H9 (cell line): ENCODE measurements at regions not wholly inside any gene's neighbourhood (a gene's known extent, or its start where the extent isn't known, plus 50 kb on each side); places are given as distances from the start of the nearest gene placed in this dataset.

Source experiments
- DNase-seq: peaks from one replicate; pipeline ENCODE4 v3.0.0-alpha.2; 2017
- H2AFZ ChIP-seq: one replicate; pipeline ENCODE4 v1.6.1; 2013; ENCODE audit warnings: mild to moderate bottlenecking, low read length, control low read depth, moderate library complexity
- H2AK5ac ChIP-seq: 2 replicates; pipeline ENCODE4 v1.6.1; 2013; ENCODE audit warnings: low read length, control low read depth, mixed read lengths; ENCODE audit not compliant: insufficient read length
- H2BK120ac ChIP-seq: one replicate; pipeline ENCODE4 v1.6.1; 2013; ENCODE audit warnings: low read depth, mild to moderate bottlenecking, low read length, control low read depth, inconsistent platforms; ENCODE audit not compliant: poor library complexity, severe bottlenecking
- H2BK12ac ChIP-seq: 2 replicates; pipeline ENCODE4 v1.6.1; 2013; ENCODE audit warnings: low read length, control low read depth, mixed read lengths, low read depth; ENCODE audit not compliant: insufficient read length
- H2BK15ac ChIP-seq: 2 replicates; pipeline ENCODE4 v1.6.1; 2013; ENCODE audit warnings: low read depth, low read length, control low read depth
- H2BK20ac ChIP-seq: one replicate; pipeline ENCODE4 v1.6.1; 2013; ENCODE audit warnings: low read depth, mild to moderate bottlenecking, low read length, control low read depth, inconsistent platforms; ENCODE audit not compliant: poor library complexity, severe bottlenecking
- H2BK5ac ChIP-seq: 2 replicates; pipeline ENCODE4 v1.6.1; 2013; ENCODE audit warnings: low read length, control low read depth, mixed read lengths; ENCODE audit not compliant: insufficient read length
- H3K14ac ChIP-seq: 2 replicates; pipeline ENCODE4 v1.6.1; 2013; ENCODE audit warnings: low read length, control low read depth; ENCODE audit not compliant: insufficient read depth
- H3K18ac ChIP-seq: 2 replicates; pipeline ENCODE4 v1.6.1; 2013; ENCODE audit warnings: low read depth, mild to moderate bottlenecking, mixed read lengths, low read length, control low read depth; ENCODE audit not compliant: insufficient read length
- H3K23ac ChIP-seq: 2 replicates; pipeline ENCODE4 v1.6.1; 2013; ENCODE audit warnings: low read length, control low read depth, mixed read lengths, low read depth; ENCODE audit not compliant: insufficient read length
- H3K23me2 ChIP-seq: 2 replicates; pipeline ENCODE4 v1.6.1; 2013; ENCODE audit warnings: low read depth, mild to moderate bottlenecking, mixed read lengths, low read length, control low read depth; ENCODE audit not compliant: insufficient read length, poor library complexity, severe bottlenecking
- H3K27ac ChIP-seq: 2 replicates; pipeline ENCODE4 v1.5.1; 2013; ENCODE audit warnings: low read length, control low read depth, mixed read lengths, low read depth; ENCODE audit not compliant: insufficient read length
- H3K27me3 ChIP-seq: 2 replicates; pipeline ENCODE4 v1.6.1; 2013; ENCODE audit warnings: low read length, control low read depth, inconsistent platforms; ENCODE audit not compliant: insufficient read depth
- H3K4ac ChIP-seq: 2 replicates; pipeline ENCODE4 v1.6.1; 2013; ENCODE audit warnings: low read depth, mild to moderate bottlenecking, control low read depth, inconsistent platforms, low read length, moderate library complexity
- H3K4me1 ChIP-seq: 2 replicates; pipeline ENCODE4 v1.6.1; 2013; ENCODE audit warnings: low read length, control low read depth, inconsistent platforms; ENCODE audit not compliant: insufficient read depth
- H3K4me2 ChIP-seq: 2 replicates; pipeline ENCODE4 v1.6.1; 2013; ENCODE audit warnings: low read length, control low read depth, mixed read lengths; ENCODE audit not compliant: insufficient read length, insufficient read depth
- H3K56ac ChIP-seq: 2 replicates; pipeline ENCODE4 v1.6.1; 2013; ENCODE audit warnings: low read depth, mild to moderate bottlenecking, mixed read lengths, low read length, control low read depth; ENCODE audit not compliant: insufficient read length
- H3K79me1 ChIP-seq: 2 replicates; pipeline ENCODE4 v1.6.1; 2013; ENCODE audit warnings: low read depth, mild to moderate bottlenecking, moderate library complexity, low read length, control low read depth, inconsistent platforms; ENCODE audit not compliant: insufficient read depth, poor library complexity, severe bottlenecking
- H3K79me2 ChIP-seq: 2 replicates; pipeline ENCODE4 v1.6.1; 2013; ENCODE audit warnings: low read length, control low read depth, inconsistent platforms; ENCODE audit not compliant: insufficient read depth
- H3K9ac ChIP-seq: 2 replicates; pipeline ENCODE4 v1.6.1; 2013; ENCODE audit warnings: low read length, control low read depth, mixed read lengths; ENCODE audit not compliant: insufficient read length; ENCODE audit errors: extremely low read depth
- H3K9me3 ChIP-seq: one replicate; pipeline ENCODE4 v1.6.1; 2013; ENCODE audit warnings: low read depth, low read length, inconsistent platforms; ENCODE audit not compliant: control insufficient read depth
- H3T11ph ChIP-seq: one replicate; pipeline ENCODE4 v1.6.1; 2013; ENCODE audit warnings: mild to moderate bottlenecking, low read length, control low read depth, inconsistent platforms
- H4K20me1 ChIP-seq: one replicate; pipeline ENCODE4 v1.6.1; 2013; ENCODE audit not compliant: control insufficient read depth, insufficient read length, insufficient read depth
- H4K5ac ChIP-seq: 2 replicates; pipeline ENCODE4 v1.6.1; 2013; ENCODE audit warnings: low read depth, mild to moderate bottlenecking, mixed read lengths, low read length, control low read depth; ENCODE audit not compliant: insufficient read length
- H4K8ac ChIP-seq: replicated peaks from 2 replicates; pipeline ENCODE4 v1.6.1; 2013; ENCODE audit warnings: low read length, control low read depth, mixed read lengths, low read depth; ENCODE audit not compliant: insufficient read length
- H4K91ac ChIP-seq: 2 replicates; pipeline ENCODE4 v1.6.1; 2013; ENCODE audit warnings: low read depth, mild to moderate bottlenecking, moderate library complexity, mixed read lengths, low read length, control low read depth; ENCODE audit not compliant: insufficient read length
- H3K27ac Mint-ChIP-seq, 3 experiments: 2 replicates in 2 of 3; 3 replicates in 1 of 3; pipeline ENCODE4 v1.8.0; 2020 to 2021; ENCODE audit warnings: mixed read lengths in 3 of 3, mild to moderate bottlenecking in 1 of 3, moderate library complexity in 1 of 3
- H3K27me3 Mint-ChIP-seq: 2 replicates; pipeline ENCODE4 v1.8.0; 2021; ENCODE audit warnings: low read depth, mild to moderate bottlenecking, moderate library complexity, mixed read lengths
- H3K36me3 Mint-ChIP-seq, 3 experiments: 2 replicates in 2 of 3; 3 replicates in 1 of 3; pipeline ENCODE4 v1.8.0; 2020 to 2021; ENCODE audit warnings: low read depth in 3 of 3, mixed read lengths in 3 of 3; ENCODE audit not compliant: insufficient read depth in 1 of 3
- H3K4me1 Mint-ChIP-seq, 2 experiments: 2 replicates each; pipeline ENCODE4 v1.8.0; 2020; ENCODE audit warnings: mixed read lengths in 2 of 2
- H3K4me3 Mint-ChIP-seq, 2 experiments: 2 replicates in 1 of 2; 3 replicates in 1 of 2; pipeline ENCODE4 v1.8.0; 2020 to 2021; ENCODE audit warnings: mild to moderate bottlenecking in 2 of 2, mixed read lengths in 2 of 2, moderate library complexity in 1 of 2
- H3K9me3 Mint-ChIP-seq, 2 experiments: 2 replicates in 1 of 2; 3 replicates in 1 of 2; pipeline ENCODE4 v1.8.0; 2020; ENCODE audit warnings: mild to moderate bottlenecking in 2 of 2, mixed read lengths in 2 of 2, moderate library complexity in 1 of 2
- CTCF ChIP-seq: fragments of 200-600 bp; sonication (generic); conservative IDR thresholded peaks from 3 replicates; pipeline ENCODE4 v1.8.0; 2021; ENCODE audit warnings: antibody characterized with exemption, mild to moderate bottlenecking

- peaks cover 6% of the 10 kb centered on the region; the same call in 1 of the 2 replicates for H3K27me3 Mint-ChIP-seq
- H3K4me3 Mint-ChIP-seq: no peak overlapping the region
- Histone ChIP-seq H3K27me3 (no peaks in the 10 kb centered on the region), H2BK12ac (no peak overlapping the region), H2AK5ac (no peak overlapping the region), H4K91ac (no peak overlapping the region), H4K8ac (no peak overlapping the region), H3K4me1 (no peaks in the 10 kb centered on the region), H3K56ac (no peak overlapping the region), H2BK20ac (no peak overlapping the region), H2BK5ac (no peak overlapping the region), H2AFZ (no peak overlapping the region), H3K79me1 (no peaks in the 10 kb centered on the region), H3K4ac (no peak overlapping the region), H3K4me2 (no peak overlapping the region), H2BK120ac (no peak overlapping the region), H3K27ac (no peak overlapping the region), H3K9me3 (no peaks in the 10 kb centered on the region), H3K18ac (no peak overlapping the region), H3K79me2 (no peaks in the 10 kb centered on the region), H3K23ac (no peak overlapping the region), H4K20me1 (no peaks in the 10 kb centered on the region), H4K5ac (no peak overlapping the region), H3K9ac (no peak overlapping the region), H3K23me2 (no peaks in the 10 kb centered on the region), H2BK15ac (no peak overlapping the region), H3T11ph (no peak overlapping the region), H3K14ac (no peak overlapping the region)
- no peaks in the 10 kb centered on the region for H3K9me3 Mint-ChIP-seq
- H3K36me3 Mint-ChIP-seq: no peaks in the 10 kb centered on the region
- DNase-seq: no peak
- no peak overlapping the region; a peak in 1 of 7 replicates for H3K27ac Mint-ChIP-seq
- H3K4me1 Mint-ChIP-seq: no peaks in the 10 kb centered on the region
- no peak for TF ChIP-seq CTCF
Measured at GRCh38 chr18:5717256-5717655, 173.5 kb upstream of the EPB41L3 start.
